ENCODE measurements at regions not wholly inside any gene's neighbourhood (a gene's known extent, or its start where the extent isn't known, plus 50 kb on each side); places are given as distances from the start of the nearest gene placed in this dataset.

GRCh38 chr13:56066321-56066720, 1074.4 kb upstream of the PRR20A start:
- DNase-seq, result no peak
- no peaks in the 10 kb centered on the region for H3K27me3 ChIP-seq
- H3K36me3 ChIP-seq, result no peaks in the 10 kb centered on the region
- ATAC-seq, result no peak
- intact Hi-C loops (cut with DNase I), result no loop called here
- TF ChIP-seq CTCF (IDR thresholded peaks at IDR 0.05) (no peak), POLR2A (IDR thresholded peaks at IDR 0.05) (no peak)
- no peak overlapping the region for H3K27ac ChIP-seq
- no peaks in the 10 kb centered on the region for H3K4me1 ChIP-seq
- H3K9me3 ChIP-seq, result no peaks in the 10 kb centered on the region
- H3K4me3 ChIP-seq, result no peak overlapping the region
- 78 to 87% (median 78%) methylated on average over 1 of the region's 1 CpG for WGBS, 4 donors

GRCh38 chr13:56102641-56103040, 1038.1 kb upstream of the PRR20A start:
- no peak for TF ChIP-seq CTCF (IDR thresholded peaks at IDR 0.05)
- TF ChIP-seq POLR2A (IDR thresholded peaks at IDR 0.05), result no peak
- DNase-seq (no peak), ATAC-seq (no peak)
- Histone ChIP-seq H3K4me3 (no peak overlapping the region), H3K4me1 (no peaks in the 10 kb centered on the region), H3K9me3 (peaks cover 0 to 17% (median 0%) of the 10 kb centered on the region in 12 donors), H3K27me3 (no peaks in the 10 kb centered on the region), H3K36me3 (no peaks in the 10 kb centered on the region), H3K27ac (no peak overlapping the region)
- 76 to 88% (median 78%) methylated on average over 1 of the region's 1 CpG for WGBS, 4 donors
- intact Hi-C loops (cut with DNase I), result no loop called here

- ATAC-seq (no peak), DNase-seq (no peak)
- H3K36me3 ChIP-seq, result no peaks in the 10 kb centered on the region
- 45 to 70% (median 52%) methylated on average over 3 of the region's 3 CpGs for WGBS, 4 donors
- no peak overlapping the region for H3K27ac ChIP-seq
- no peak overlapping the region for H3K4me3 ChIP-seq
- peaks cover 0 to 6% (median 0%) of the 10 kb centered on the region in 12 donors for H3K9me3 ChIP-seq
- H3K4me1 ChIP-seq, result no peaks in the 10 kb centered on the region
- intact Hi-C loops (cut with DNase I), result no loop called here
- TF ChIP-seq CTCF (IDR thresholded peaks at IDR 0.05), result no peak
- TF ChIP-seq POLR2A (IDR thresholded peaks at IDR 0.05), result no peak
- H3K27me3 ChIP-seq, result no peaks in the 10 kb centered on the region
Observed at GRCh38 chr13:56110751-56111150, 1030.0 kb upstream of the PRR20A start.

GRCh38 chr13:56134524-56134923, 1006.2 kb upstream of the PRR20A start:
- 65 to 71% (median 66%) methylated on average over 3 of the region's 3 CpGs for WGBS, 4 donors
- ATAC-seq, result no peak

More at GRCh38 chr13:56134524-56134923, 1006.2 kb upstream of the PRR20A start:
- TF ChIP-seq POLR2A (IDR thresholded peaks at IDR 0.05) (no peak), CTCF (IDR thresholded peaks at IDR 0.05) (no peak)
- intact Hi-C loops (cut with DNase I), result no loop called here
- Histone ChIP-seq H3K4me1 (no peaks in the 10 kb centered on the region), H3K27me3 (no peaks in the 10 kb centered on the region), H3K4me3 (no peak overlapping the region), H3K27ac (no peak overlapping the region), H3K36me3 (no peaks in the 10 kb centered on the region), H3K9me3 (peaks cover 0 to 7% (median 0%) of the 10 kb centered on the region in 12 donors)
- no peak for DNase-seq

All from heart left ventricle (tissue), 16 donors.